Muscle of leg (tissue), 3 donors: ENCODE measurements at regions not wholly inside any gene's neighbourhood (a gene's known extent, or its start where the extent isn't known, plus 50 kb on each side); places are given as distances from the start of the nearest gene placed in this dataset.
A peak's percentile ranks its signal among the peaks of the same experiment; 100 is the strongest.

Source experiments
- DNase-seq: peaks from one replicate; pipeline ENCODE4 v3.0.0; 2013
- H3K27ac ChIP-seq: one replicate; pipeline ENCODE4 v1.5.1; 2013; ENCODE audit warnings: mild to moderate bottlenecking, low read length, control low read depth
- H3K27me3 ChIP-seq: one replicate; pipeline ENCODE4 v1.6.1; 2013; ENCODE audit warnings: low read length; ENCODE audit not compliant: control insufficient read depth, insufficient read depth
- H3K36me3 ChIP-seq: one replicate; pipeline ENCODE4 v1.6.1; 2013; ENCODE audit warnings: low read length; ENCODE audit not compliant: control insufficient read depth, insufficient read depth
- H3K4me1 ChIP-seq: one replicate; pipeline ENCODE4 v1.6.1; 2013; ENCODE audit warnings: low read length; ENCODE audit not compliant: control insufficient read depth, insufficient read depth
- H3K4me3 ChIP-seq: one replicate; pipeline ENCODE4 v1.5.1; 2013; ENCODE audit warnings: low read length, control low read depth
- H3K9me3 ChIP-seq: replicated peaks from 2 replicates; pipeline ENCODE4 v1.6.1; 2013; ENCODE audit warnings: low read depth, low read length; ENCODE audit not compliant: control insufficient read depth
- WGBS: methylation state at CpG from one replicate; pipeline ENCODE4 v1.1.5; 2013; ENCODE audit warnings: missing lambda C conversion rate; ENCODE audit not compliant: insufficient coverage; 5-methylcytosine and 5-hydroxymethylcytosine counted together

DNA sequence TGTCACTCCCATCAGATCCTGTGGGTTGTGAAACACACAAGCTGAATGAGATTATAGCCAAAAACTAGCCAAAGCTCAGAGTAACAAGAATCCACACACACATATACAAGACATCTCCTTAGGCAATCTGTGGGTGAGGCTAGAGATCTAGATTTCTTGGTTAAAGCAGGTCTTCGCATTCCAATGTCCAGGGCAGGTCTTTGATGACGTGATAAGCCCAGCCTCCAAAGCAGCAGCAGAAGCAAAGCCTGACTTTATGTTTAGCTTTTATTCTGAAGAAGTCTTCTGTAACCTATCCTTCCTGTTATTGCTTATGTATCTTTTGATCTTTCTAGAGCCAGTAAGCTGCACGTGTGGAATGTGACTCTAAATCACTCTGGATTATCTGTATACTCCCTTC, 199.1 kb upstream of the SLC30A5 start:
- no peak for DNase-seq
- Histone ChIP-seq H3K4me3 (no peak overlapping the region), H3K27me3 (no peaks in the 10 kb centered on the region), H3K4me1 (no peaks in the 10 kb centered on the region), H3K36me3 (no peaks in the 10 kb centered on the region), H3K27ac (no peak overlapping the region), H3K9me3 (no peaks in the 10 kb centered on the region)
- no CpG with 5 or more reads among the region's 3 CpGs for whole genome bisulfite sequencing

DNA sequence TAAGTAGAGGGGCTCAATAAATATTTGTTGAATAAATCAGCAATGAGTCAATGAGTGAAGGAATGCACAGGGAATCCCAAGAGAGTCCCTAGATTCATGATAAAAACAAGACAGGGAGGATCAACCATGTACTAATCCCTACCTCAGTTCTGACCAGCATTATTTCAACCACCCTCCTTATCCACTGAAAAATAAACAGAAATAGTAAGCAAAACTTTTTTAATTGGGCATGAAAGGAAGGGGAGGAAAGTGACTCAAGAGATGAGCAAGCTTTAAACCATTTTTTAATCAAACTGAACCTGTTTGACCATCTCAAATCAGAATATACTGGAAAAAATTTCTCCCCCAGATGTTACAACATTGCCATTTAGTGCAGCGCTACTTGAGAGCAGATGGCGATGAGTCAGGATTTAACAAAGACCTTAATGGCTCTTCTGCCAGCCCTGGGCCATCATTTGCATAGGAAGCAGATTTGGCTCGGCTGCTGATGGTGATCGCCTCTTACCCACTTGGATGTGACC, 194.8 kb upstream of the SLC30A5 start:
- Histone ChIP-seq H3K27me3 (no peaks in the 10 kb centered on the region), H3K4me3 (no peak overlapping the region), H3K27ac (no peak overlapping the region), H3K9me3 (no peaks in the 10 kb centered on the region), H3K4me1 (no peaks in the 10 kb centered on the region), H3K36me3 (no peaks in the 10 kb centered on the region)
- 81% methylated on average over 2 of the region's 4 CpGs for WGBS
- DNase-seq = no peak

- Histone ChIP-seq H3K4me3 (no peak overlapping the region), H3K27me3 (no peaks in the 10 kb centered on the region), H3K27ac (no peak overlapping the region), H3K9me3 (no peaks in the 10 kb centered on the region), H3K36me3 (no peaks in the 10 kb centered on the region), H3K4me1 (peaks cover 5% of the 10 kb centered on the region)
- peak; percentile 61 for DNase-seq
- 89% methylated on average over 1 of the region's 4 CpGs for WGBS
Measured at GRCh38 chr5:68911840-68912690, 181.7 kb upstream of the SLC30A5 start.

- no CpG with 5 or more reads among the region's 1 CpG for WGBS
- Histone ChIP-seq H3K4me1 (peaks cover 5% of the 10 kb centered on the region), H3K27me3 (no peaks in the 10 kb centered on the region), H3K9me3 (no peaks in the 10 kb centered on the region), H3K36me3 (no peaks in the 10 kb centered on the region), H3K4me3 (no peak overlapping the region), H3K27ac (no peak overlapping the region)
- no peak for DNase-seq
Measured at GRCh38 chr5:68915079-68915478, 178.7 kb upstream of the SLC30A5 start.

GRCh38 chr5:68918306-68918705, 175.5 kb upstream of the SLC30A5 start:
- H3K9me3 ChIP-seq = no peaks in the 10 kb centered on the region
- no peak for DNase-seq
- no peak overlapping the region for H3K4me3 ChIP-seq
- no peaks in the 10 kb centered on the region for H3K36me3 ChIP-seq
- WGBS = 80% methylated on average over 1 of the region's 4 CpGs
- no peaks in the 10 kb centered on the region for H3K27me3 ChIP-seq
- H3K27ac ChIP-seq = no peak overlapping the region
- H3K4me1 ChIP-seq = no peaks in the 10 kb centered on the region

DNA sequence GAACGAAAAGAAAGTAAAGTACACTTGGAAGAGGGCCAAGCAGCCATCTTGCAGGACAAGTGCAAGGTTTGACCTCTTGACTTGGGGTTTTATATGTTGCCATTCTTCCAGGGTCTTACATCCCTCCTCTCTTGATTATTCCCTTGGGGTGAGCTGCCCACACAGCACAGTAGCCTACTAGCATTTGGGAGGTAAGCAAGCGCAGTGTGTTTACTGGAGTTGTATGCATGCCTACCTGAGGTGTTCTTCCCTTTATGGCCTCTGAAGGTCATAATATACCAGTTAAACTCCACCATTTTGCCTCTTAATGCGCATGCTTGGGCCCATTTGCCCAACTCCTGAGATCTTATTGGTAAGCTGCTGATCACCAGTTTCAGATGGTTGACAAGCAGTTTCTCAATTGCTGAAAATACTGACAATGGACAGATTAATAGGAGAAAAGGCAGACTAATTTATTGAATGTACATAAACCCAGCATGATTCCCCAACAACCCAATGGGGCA, 173.8 kb upstream of the SLC30A5 start:
- no CpG with 5 or more reads among the region's 3 CpGs for WGBS
- no peaks in the 10 kb centered on the region for H3K36me3 ChIP-seq
- no peaks in the 10 kb centered on the region for H3K27me3 ChIP-seq
- H3K4me1 ChIP-seq = no peaks in the 10 kb centered on the region
- DNase-seq = no peak
- no peak overlapping the region for H3K4me3 ChIP-seq
- H3K9me3 ChIP-seq = no peaks in the 10 kb centered on the region
- H3K27ac ChIP-seq = no peak overlapping the region

- Histone ChIP-seq H3K4me1 (no peaks in the 10 kb centered on the region), H3K4me3 (no peak overlapping the region), H3K27me3 (no peaks in the 10 kb centered on the region), H3K27ac (no peak overlapping the region), H3K9me3 (no peaks in the 10 kb centered on the region), H3K36me3 (no peaks in the 10 kb centered on the region)
- DNase-seq = no peak
- WGBS = 96% methylated on average over 23 of the region's 28 CpGs
Measured at GRCh38 chr5:68920888-68921287, 172.9 kb upstream of the SLC30A5 start.

DNA sequence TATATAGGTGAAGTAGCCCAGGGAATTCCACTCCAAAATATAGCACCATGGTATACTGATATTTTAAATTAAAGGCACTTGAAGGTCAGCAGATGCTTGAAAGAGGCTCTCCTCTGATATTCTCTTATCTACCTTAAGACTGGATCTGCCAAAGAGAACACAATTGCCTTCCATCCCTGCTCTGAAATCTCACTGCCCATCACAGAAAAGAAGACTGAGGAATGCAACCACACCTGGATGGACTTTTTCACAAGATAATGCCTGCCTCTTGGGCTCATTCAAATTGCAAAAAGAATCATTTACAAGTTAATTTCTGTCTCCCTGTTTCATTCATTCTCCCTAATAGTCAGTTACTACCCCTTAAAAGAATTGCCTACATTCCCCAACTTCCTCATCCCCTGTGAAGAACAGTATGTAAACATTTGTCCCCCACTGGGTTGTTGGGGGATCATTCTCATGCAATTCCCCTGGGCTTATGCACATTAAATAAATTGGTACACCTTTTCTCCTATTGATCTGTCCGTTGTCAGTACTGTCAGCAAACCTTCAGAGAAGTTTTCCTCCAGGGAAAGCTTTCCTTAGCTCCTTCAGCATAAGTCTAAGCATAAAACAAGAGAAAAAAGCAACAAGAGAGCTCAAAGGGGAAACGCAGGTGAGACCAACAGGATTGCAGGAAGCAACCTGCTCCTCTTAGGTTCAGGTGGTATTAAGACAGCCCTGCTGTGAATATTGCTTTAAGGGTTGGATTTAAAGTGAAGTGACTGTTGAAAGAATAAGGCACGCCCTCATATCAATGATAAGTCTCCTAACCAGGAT, 171.4 kb upstream of the SLC30A5 start:
- no peak for DNase-seq
- no peak overlapping the region for H3K4me3 ChIP-seq
- no peaks in the 10 kb centered on the region for H3K36me3 ChIP-seq
- no peak overlapping the region for H3K27ac ChIP-seq
- H3K9me3 ChIP-seq = no peaks in the 10 kb centered on the region
- H3K27me3 ChIP-seq = no peaks in the 10 kb centered on the region
- H3K4me1 ChIP-seq = no peaks in the 10 kb centered on the region
- WGBS = no CpG with 5 or more reads among the region's 3 CpGs

GRCh38 chr5:68924481-68925145, 169.2 kb upstream of the SLC30A5 start:
- Histone ChIP-seq H3K4me3 (no peak overlapping the region), H3K9me3 (no peaks in the 10 kb centered on the region), H3K4me1 (no peaks in the 10 kb centered on the region), H3K36me3 (no peaks in the 10 kb centered on the region), H3K27me3 (no peaks in the 10 kb centered on the region), H3K27ac (no peak overlapping the region)
- WGBS = 56% methylated on average over 7 of the region's 10 CpGs
- no peak for DNase-seq
